Mucosa of gallbladder (tissue), 1 donor: ENCODE measurements at regions not wholly inside any gene's neighbourhood (a gene's known extent, or its start where the extent isn't known, plus 50 kb on each side); places are given as distances from the start of the nearest gene placed in this dataset.

Experiments
- DNase-seq: peaks from one replicate; pipeline ENCODE4 v3.0.0-alpha.2; 2020; ENCODE audit warnings: low spot score
- donor health status: DM: no; HTN: no; CAD: no.

DNA sequence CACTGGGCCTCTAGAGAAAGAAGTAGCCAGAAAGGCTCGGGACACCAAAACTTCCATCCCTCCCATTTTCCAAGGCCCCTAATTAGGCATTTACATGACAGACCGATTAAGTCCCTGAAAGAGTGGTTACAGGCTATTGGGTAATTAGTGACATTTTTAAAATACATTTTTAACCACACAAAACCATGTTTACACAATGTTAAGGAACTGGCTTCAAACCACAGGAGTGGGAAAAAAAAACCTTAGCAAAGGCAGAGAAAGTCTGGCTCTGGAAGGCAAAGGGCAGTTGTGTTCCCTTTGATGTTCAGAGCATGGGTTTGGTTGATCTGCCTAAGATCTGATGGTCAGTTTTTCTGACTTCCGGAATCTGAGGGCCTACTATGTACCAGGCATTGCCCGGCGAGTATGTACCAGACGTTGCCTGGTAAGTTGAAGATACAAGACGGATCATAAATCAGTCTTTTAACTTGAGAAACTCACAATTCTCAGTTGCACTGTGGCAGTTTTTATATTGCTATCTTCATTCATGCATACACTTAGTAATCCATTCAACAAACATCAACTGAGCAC is 576.5 kb downstream of the MED13L start:
- no peak for DNase-seq

DNA sequence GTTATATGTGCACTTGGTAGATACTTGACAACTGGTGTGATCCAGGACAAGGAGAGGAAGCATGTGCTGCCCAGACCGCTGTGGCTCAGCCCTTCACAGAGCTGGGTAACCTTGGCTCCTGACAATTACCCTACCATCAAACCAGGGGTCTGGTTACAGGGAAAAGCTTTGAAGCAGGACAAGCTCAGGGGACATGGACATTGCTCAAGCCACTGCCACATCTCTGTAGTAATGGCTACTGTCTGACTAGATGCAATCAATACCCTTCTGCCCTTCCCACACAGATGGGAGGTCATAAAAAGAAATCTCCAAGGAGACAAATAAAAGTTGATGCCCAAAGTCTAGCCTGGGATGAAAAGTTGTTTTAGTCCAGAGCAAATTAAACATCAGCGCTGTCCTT is 577.4 kb downstream of the MED13L start:
- no peak for DNase-seq

DNA sequence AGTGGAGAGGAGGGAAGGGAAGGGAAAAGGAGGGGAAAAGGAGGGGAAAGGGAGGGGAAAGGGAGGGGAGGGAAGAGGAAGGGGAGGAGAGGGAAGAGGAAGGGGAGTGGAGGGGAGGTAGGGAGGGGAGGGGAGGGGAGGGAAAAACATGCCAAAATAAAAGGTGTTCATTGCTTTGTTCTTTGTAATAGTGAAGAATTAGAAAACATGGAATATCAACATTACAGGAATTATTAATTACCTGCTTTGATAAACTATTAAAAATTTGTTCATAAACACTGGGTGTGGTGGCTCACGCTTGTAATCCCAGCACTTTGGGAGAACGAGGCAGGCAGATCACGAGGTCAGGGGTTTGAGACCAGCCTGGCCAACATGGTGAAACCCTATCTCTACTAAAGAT is 579.2 kb downstream of the MED13L start:
- no peak for DNase-seq

DNA sequence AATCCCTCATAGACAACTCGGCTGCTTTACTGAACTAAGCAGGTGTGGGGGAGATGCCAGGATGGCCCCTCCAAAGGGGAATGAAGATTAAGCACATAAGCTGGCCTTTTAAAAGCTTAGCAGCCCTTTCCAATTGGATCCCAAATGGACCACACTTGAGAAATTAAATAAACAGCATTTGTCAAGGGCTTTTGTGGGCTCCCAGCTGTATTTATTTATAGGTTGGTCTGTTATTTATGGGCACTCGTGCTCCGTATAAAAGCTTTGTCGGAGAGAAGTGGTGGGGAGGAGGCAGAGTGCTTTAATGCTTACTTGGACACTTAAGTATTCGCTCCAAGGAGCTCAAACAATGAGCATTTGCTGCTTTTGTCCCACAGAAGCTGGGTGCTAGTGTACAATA is 580.2 kb downstream of the MED13L start:
- no peak for DNase-seq

DNA sequence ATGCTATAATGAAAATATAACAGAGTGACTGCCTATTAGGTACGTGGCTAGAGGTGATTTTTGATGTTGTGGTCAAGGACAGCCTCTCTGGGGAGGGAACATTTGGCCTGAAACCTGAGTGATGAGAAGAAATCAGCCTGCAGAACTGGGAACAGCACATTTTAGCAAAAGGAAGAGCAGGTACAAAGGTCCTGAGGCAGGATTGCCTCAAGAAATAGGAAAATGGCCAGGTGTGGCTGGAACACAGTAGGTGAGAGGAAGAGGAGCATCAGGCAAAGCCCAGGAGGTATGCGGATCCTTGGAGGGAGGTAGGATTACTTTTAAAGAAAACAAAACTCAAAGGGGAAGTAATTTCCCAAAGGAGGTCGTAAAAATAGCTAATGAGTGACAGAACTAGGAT is 582.9 kb downstream of the MED13L start:
- DNase-seq: no peak

DNA sequence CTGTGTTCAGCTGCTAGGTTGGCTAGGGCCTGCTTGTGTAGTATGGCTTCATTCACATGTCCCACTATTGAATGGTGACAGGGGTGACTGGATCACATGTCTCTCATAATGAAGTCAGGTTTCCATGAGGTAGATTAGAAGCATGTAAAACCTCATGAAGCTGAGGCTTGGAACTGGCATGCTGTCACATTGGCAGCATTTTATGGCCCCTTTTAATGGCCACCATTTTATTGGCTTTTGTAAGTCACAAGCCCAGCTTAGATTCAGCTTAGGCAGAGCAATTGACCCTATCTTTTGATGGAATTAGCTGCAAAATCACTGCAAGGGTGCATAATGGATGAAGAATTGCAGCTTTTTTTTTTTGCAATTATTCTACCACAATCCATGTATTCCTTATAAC is 583.5 kb downstream of the MED13L start:
- DNase-seq: no peak

DNA sequence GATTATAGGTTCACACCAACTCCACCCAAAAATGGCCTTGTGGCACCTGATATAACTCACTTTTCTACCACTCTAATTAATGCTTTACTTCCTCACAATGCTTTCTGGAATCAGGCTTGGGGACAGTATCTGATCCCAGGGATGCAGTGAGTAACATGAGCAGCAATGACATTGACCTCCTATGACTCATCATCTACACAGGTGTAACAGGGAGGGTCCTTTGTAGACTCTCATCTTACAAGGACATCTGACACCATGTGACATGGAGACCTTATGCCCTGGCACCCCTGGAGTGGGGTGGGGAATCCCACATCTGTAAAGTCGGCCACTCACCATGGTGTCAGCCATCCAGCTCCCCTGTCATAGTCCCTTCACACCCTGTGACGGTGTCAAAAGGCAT is 586.4 kb downstream of the MED13L start:
- no peak for DNase-seq

DNA sequence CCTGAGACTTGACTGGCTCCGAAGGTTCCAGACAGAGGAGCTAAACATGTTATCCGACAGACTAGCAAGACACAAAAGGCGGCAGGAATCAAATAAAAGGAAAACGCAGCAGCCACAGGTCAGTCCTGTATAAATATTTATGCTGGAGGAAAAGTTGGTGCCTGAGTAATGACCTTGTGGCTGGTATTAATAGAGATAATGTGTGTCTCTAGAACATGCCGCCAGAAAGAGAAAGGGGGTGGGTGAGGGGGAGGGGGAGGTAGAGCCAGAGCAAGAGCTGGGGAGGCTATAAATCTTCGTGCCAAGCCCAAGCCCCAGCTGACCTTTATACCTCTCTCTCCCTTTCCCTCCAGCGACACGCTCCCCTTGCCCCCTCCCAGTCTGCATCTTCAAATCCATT is 590.4 kb downstream of the MED13L start:
- DNase-seq: no peak

DNA sequence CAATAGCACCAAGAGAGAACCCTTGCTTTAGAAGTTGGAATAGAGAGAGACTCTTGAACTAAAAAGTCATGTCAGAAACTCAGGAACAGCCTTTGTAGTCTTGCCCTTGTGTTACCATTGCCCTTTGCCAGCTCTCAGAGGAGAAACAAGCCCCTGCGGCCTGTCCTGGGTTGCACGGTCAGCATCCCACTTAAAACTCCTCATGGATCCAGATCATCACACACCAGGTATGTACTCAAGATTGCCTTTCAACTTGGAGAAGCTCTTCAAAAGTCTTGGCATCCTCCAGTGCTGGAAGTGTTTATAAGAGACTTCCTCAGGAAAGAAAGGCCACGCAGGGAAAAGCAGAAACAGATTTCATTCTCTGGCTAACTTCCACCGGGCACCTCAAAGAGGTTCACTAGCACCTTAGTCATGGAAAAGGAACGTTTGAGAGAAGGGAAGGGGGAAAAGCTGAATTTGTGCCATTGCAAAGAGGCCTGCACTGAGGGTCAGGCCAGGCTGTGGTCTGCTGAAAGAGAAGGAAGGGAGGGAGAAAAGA is 594.2 kb downstream of the MED13L start:
- DNase-seq: no peak

DNA sequence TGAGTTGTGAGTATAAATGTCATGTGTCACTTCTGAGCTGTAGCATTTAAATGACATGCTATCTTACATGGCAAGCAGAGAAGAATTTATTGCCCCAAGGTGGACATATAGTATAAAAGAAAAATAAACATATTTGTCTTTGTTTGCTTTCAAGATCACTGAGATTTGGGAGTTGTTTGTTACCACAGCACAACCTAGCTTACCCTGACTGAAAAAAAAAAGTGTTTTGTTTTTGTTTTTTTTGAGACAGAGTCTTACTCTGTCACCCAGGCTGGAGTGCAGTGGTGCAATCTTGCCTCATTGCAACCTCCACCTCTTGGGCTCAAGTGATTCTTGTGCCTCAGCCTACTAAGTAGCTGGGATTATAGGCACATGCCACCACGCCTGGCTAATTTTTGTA is 596.5 kb downstream of the MED13L start:
- DNase-seq: no peak

DNA sequence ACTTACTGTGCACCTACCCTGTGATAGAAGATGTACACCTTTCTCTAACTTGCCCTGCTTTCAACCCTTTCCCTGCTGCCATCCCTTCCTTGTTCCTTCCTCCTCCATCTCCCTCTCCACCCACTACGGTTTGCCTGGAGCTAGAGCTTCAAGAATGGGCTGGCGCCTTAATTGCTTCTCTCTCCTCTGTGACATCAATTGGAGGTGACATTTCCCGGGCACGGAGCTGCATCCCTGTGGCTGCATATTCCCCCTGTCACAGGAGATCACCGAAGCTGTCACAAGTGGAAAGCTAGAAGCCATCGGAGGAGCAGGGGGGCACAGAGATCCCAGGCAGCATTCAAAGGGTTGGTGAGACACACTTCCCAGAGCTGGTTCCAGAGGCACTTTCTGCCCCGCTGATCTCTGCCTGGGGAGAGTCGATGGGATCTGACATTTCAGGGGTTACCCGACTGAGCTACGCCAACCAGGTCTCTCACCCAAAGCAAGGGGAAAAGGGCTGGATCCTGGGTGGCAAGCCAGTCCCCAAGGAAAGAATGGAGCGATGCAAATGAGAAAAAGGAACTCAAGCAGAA is 604.9 kb downstream of the MED13L start:
- no peak for DNase-seq

DNA sequence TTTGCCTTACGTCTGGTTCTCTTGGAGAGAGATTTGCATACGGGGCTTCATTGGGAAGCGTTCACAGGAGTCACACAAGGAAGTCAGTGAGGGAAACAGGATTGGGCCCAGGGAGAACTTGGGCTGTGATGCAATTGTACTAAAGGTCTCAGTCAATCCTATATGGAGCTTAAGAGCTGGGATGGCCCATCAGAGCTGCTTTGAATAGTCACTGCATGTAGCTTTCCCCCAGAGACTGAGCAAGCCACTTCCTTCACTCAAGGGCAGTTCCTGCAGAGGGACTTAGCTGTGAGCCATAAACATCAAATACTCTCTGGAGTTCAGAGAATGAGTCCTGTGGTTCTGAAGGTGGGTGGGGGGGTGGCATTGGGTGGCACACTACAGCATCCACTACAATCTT is 605.4 kb downstream of the MED13L start:
- DNase-seq: no peak

DNA sequence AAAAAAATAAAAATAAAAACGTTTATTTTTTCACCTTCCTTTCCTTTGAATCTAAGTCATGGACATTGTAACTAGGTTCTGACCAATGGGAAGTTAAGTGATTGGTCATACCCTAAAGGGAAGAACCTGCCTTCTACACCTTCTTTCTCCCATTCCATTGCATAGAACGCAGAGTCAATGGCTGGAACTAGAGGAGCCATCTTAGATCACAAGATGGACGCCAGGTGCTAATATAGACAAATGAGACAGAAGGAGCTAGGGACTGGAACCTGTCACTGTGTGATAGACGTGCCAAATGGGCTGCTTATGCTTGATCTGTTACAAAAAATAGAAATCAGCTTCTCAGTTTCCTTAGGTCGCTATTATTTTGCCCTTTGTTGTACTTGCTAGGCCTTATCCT is 606.6 kb downstream of the MED13L start:
- no peak for DNase-seq

DNA sequence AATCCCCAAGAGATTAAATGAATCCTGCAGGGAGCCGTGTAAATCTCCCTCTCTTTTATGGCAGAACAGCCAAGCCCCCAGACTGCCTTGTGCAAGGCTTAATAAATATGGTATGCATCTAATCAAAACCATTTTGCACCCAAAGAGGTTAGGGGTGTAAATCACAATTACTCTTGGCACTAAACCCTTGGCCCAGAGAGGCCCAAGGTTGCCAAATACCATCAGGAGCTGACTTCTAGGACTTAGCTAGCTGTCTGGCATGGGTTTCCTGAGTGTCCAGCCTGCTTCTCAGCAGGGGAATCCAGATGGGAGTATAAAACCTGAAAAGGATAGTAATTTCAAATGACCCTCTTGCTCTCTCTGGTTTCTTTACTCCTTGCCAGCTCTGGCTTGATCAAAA is 610.4 kb downstream of the MED13L start:
- DNase-seq: no peak

DNA sequence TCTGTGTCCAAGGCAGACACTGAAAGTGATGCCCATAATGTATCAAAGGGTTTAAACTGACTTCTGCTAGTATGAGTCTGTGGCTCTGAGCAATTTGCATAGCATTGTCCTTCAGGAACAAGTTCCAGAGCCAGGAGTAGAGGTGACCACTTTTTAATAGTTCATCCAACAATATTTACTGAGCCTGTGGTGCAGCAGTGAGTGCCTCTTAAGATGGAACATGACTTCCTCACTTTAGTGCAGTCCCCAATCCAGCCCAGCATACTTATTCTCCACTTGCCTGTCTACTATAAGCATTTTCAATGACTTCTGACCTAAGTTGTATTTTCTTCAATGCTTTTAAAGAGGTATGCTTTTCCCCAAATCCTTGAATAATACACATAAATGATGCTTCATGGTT is 611.3 kb downstream of the MED13L start:
- DNase-seq: no peak

DNA sequence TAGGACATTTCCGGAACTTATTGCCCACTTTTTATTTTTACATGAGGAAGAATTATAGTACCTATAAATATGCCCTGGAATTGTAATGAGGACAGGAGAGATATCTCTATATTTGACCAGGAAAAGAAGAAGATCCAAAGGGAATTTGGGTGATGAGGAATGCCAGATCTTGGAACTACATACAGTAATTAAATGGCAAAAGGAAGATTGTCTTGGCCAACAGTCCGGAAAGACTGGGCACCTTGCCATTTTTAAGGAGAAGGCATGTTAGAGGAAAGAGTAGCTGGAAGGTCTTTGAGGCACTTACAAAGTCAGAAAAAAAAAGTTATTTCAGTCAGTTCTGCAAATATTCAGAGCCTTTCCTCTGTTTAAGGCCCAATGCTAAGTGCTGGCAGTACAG is 616.4 kb downstream of the MED13L start:
- peak; percentile 23 for DNase-seq

DNA sequence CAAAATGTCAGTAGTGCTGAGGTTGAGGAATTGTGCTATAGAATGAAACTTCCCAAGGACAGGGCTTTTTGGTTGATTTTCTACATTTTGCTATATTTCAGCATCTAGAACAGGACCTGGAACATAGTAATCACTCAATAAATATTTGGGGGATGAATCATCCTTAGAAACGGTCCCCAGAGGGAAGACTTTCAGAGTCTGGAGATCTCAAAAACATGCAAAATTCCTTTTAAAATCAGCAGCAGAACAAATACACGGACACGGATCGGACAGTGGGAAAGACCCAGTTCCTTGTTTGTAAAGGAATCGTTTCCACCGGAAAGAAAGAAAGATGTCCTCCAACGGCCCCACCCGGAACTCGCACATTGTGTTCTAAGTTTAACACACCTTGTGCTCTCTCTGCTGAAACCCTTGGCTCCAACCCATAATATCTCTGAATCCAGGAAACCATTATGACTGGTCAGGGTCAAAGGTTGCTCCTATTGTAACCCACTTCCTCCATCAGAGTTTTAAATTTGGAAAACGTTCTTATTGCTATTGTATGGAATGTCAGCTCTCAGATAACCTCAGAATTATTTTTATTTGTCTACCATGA is 617.2 kb downstream of the MED13L start:
- DNase-seq: peak; percentile 51

DNA sequence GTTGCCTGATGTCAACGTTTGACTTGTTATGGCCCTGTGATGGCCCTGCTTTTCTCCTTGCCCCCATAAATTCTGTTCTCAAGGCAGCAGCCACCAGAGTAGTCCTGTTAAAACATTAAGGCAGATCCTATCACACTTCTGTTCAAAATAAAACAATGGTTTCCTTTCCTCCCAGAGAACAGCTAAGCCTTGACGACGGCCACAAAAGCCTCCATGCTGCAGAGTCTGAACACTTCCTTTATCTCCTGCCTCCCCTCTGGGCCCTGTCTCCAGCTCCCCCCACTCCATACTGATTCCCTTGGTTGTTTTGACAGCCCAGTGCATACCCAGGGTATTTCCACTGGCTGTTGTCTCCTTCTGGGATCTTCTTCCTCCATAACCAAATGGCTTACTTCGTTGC is 618.1 kb downstream of the MED13L start:
- DNase-seq: no peak

DNA sequence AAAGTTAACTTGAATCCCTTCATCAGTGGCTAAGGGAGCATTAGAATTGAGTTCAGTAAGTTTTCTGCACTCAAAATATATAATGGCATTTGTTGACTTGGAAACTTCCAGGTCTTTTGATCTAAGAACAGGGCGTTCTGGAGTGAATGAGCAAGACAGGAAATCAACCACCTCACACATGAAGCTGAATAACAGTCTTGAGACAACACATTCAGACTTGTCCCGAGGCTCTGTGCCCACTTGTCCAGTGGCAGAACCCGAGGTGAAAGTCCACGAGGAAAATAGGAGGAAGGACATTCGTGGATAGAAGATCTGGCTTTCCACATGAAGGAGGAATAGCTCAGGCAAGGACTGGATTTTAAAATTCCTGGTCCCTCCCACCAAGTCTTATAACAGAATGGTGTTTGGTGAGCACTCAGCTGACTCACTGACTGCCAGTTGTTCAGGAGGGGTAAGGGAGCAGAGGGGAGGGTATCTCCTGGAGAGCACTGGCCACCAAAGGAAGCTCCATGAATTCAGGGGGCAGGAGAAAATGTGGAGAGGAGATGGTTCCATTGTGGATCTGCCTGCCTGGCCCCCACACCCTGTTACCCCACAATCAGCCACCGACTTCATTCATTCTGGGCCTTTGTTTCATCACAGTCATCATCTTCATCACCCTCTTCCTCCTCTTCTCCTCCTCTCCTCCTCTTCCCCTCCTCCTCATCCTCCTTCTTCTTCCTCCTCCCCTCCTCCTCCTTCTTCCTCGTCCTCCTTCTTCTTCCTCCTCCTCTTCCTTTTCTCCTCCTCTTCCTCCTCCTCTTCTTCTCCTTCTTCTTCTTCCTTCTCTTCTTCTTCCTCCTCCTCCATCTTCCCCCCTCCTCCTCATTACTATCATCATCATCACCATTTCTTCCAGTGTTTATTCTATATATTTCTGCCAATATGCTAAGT is 620.1 kb downstream of the MED13L start:
- DNase-seq: no peak

DNA sequence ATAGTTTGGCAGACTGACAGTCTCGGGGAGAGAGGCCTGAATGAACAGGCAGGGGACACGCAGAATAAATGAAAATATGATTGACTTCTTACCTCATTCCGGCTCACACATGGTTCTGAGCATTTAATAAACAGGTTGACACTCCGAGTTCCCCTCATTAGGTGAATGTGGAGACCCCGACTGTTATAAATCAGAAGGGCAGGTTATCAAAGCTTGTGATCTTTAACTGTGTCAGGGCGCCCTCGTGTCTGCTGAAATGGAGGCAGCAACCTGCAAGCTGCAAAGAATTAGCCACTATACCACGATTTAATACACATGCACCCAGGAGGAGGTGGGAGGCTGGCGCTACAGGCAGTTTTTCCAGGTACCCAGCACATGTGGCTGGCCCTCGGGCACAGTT is 627.5 kb downstream of the MED13L start:
- DNase-seq: no peak

DNA sequence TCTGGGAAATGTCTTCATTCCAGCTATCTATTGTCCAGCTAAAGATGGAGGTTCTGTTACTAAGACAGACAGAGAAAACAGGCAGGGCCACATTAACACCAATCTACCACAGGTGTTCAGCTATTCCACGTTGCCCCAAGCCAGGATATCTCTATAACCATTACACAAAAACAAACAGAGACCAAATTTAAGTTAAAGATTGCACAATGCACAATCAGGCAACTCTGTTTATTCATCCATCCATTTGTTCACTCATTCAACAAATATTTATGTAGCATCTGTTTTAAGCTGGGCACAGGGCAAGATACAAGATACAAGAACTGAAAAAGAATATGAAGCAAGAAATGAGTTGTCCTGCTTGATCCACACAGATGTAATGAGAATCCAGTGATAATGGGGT is 629.0 kb downstream of the MED13L start:
- no peak for DNase-seq

DNA sequence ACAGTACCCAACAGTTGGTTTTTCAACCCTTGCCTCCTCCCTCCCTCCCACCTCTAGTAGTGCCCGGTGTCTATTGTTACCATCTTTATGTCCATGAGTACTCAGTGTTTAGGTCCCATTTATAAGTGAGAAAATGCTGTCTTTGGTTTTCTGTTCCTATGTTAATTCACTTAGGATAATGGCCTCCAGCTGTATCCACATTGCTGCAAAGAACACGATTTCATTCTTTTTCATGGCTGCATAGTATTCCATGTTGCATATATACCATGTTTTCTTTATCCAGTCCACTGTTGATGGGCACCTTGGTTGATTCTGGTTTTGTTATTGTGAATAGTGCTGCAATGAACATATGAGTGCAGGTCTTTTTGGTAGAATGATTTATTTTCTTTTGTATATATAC is 631.3 kb downstream of the MED13L start:
- DNase-seq: no peak

DNA sequence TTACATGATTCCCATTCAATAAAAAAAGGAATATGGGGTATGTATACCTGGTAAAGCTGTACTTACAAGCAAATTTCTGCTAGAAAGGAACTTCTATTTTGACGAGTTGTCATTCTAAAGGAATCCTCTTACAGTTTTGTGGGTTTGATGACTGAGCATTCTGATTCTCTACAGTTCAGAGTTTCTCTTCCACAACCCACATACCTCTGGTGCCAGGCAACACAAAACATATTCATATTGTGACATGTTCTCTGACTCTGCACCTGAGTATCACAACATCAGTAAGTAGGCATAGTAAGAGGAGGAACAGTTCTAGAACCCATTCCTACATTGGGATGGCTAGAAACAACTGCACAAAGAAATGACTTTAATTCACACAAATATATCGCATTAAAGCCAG is 636.6 kb downstream of the MED13L start:
- DNase-seq: no peak
